SK-N-SH (cell line): ENCODE measurements at regions not wholly inside any gene's neighbourhood (a gene's known extent, or its start where the extent isn't known, plus 50 kb on each side); places are given as distances from the start of the nearest gene placed in this dataset.

ENCODE experiments used
- CTCF ChIA-PET: fragments of 300-600, 350-600 bp; formaldehyde crosslinking; extraction: SDS; loops from one replicate; lab custom pipeline; 2021; lab: Yijun Ruan, JAX
- POLR2A ChIA-PET: fragments of 350-600 bp; sonication (Branson Sonifier 250); formaldehyde crosslinking; extraction: SDS; loops from one replicate; lab custom pipeline; 2020; ENCODE audit warnings: antibody characterized with exemption, inconsistent platforms; lab: Yijun Ruan, JAX
- DNase-seq: peaks from one replicate; pipeline ENCODE4 v3.0.0; 2012
- H2AFZ ChIP-seq: fragments of 200-600 bp; sonication (generic); 2 replicates; pipeline ENCODE4 v1.8.1; 2016; ENCODE audit warnings: antibody characterized with exemption, mild to moderate bottlenecking, low read depth
- H3F3A ChIP-seq: fragments of 200-600 bp; sonication (generic); replicated peaks from 2 replicates; pipeline ENCODE3; 2016; ENCODE audit warnings: antibody characterized with exemption, mild to moderate bottlenecking; ENCODE audit not compliant: insufficient read depth
- H3K27ac ChIP-seq, 2 experiments: fragments of 200-500 bp in 1 of 2; fragments of 200-600 bp in 1 of 2; sonication (Bioruptor generic) in 1 of 2; sonication (generic), shearing (Covaris generic) in 1 of 2; 2 replicates each; pipeline versions ENCODE4 v1.5.1 to v1.6.1; 2014 to 2016; ENCODE audit warnings: low read depth in 2 of 2, inconsistent platforms in 1 of 2, low read length in 1 of 2, mild to moderate bottlenecking in 1 of 2, mixed read lengths in 1 of 2
- H3K27me3 ChIP-seq: fragments of 200-600 bp; sonication (generic), shearing (Covaris generic); 2 replicates; pipeline ENCODE4 v1.6.1; 2016; ENCODE audit warnings: mixed run types; ENCODE audit not compliant: insufficient read depth
- H3K36me3 ChIP-seq, 2 experiments: fragments of 200-500 bp in 1 of 2; fragments of 200-600 bp in 1 of 2; sonication (Bioruptor generic) in 1 of 2; sonication (generic) in 1 of 2; replicated peaks in 1 of 2; 2 replicates each; pipeline versions ENCODE3 to v1.5.1; 2014 to 2016; ENCODE audit warnings: low read length in 1 of 2, mild to moderate bottlenecking in 1 of 2; ENCODE audit not compliant: insufficient read depth in 2 of 2, control insufficient read depth in 1 of 2
- H3K4me1 ChIP-seq, 2 experiments: fragments of 200-500 bp in 1 of 2; fragments of 200-600 bp in 1 of 2; sonication (Bioruptor generic) in 1 of 2; sonication (generic), shearing (Covaris generic) in 1 of 2; 2 replicates each; pipeline versions ENCODE4 v1.5.1 to v1.6.1; 2014 to 2016; ENCODE audit warnings: low read depth in 1 of 2, low read length in 1 of 2, mixed run types in 1 of 2; ENCODE audit not compliant: insufficient read depth in 2 of 2, control insufficient read depth in 1 of 2
- H3K4me2 ChIP-seq: fragments of 200-600 bp; sonication (generic), shearing (Covaris generic); 2 replicates; pipeline ENCODE4 v1.6.1; 2017; ENCODE audit warnings: mixed run types
- H3K4me3 ChIP-seq, 2 experiments: fragments of 200-500 bp in 1 of 2; fragments of 200-600 bp in 1 of 2; sonication (Bioruptor generic) in 1 of 2; sonication (generic), shearing (Covaris generic) in 1 of 2; 2 replicates each; pipeline versions ENCODE4 v1.5.1 to v1.8.1; 2014 to 2016; ENCODE audit warnings: low read depth in 2 of 2, inconsistent platforms in 1 of 2, low read length in 1 of 2, mild to moderate bottlenecking in 1 of 2, mixed read lengths in 1 of 2, moderate library complexity in 1 of 2
- H3K79me2 ChIP-seq: fragments of 200-600 bp; sonication (generic); 2 replicates; pipeline ENCODE4 v1.8.1; 2017; ENCODE audit warnings: mild to moderate bottlenecking; ENCODE audit not compliant: insufficient read depth
- H3K9ac ChIP-seq: fragments of 200-600 bp; sonication (generic); 2 replicates; pipeline ENCODE4 v1.6.1; 2017; ENCODE audit warnings: mixed run types
- H3K9me2 ChIP-seq: fragments of 200-600 bp; sonication (generic); 2 replicates; pipeline ENCODE4 v1.6.1; 2017; ENCODE audit warnings: mixed run types
- H3K9me3 ChIP-seq: fragments of 200-600 bp; sonication (generic); 2 replicates; pipeline ENCODE4 v1.6.1; 2017; ENCODE audit warnings: mixed run types, mild to moderate bottlenecking, moderate library complexity
- H4K20me1 ChIP-seq: fragments of 200-600 bp; sonication (generic); 2 replicates; pipeline ENCODE4 v1.6.1; 2017; ENCODE audit warnings: mild to moderate bottlenecking, mixed run types; ENCODE audit not compliant: insufficient read depth
- CHD2 ChIP-seq: fragments of 150-350 bp; IDR thresholded peaks from 2 replicates; pipeline ENCODE4 v1.6.1; 2018; ENCODE audit warnings: low read length; ENCODE audit not compliant: partially characterized antibody
- CTCF ChIP-seq: fragments of 200-600 bp; sonication (generic); IDR thresholded peaks from 2 replicates; pipeline ENCODE4 v1.6.1; 2017; ENCODE audit warnings: antibody characterized with exemption, mild to moderate bottlenecking, moderate library complexity
- EP300 ChIP-seq, 2 experiments: IDR thresholded peaks; 2 replicates each; pipeline versions ENCODE4 v1.4.0 to v1.6.1; 2012; ENCODE audit warnings: borderline replicate concordance in 1 of 2, low read depth in 1 of 2, low read length in 1 of 2
- FOSL2 ChIP-seq: IDR thresholded peaks from 2 replicates; pipeline ENCODE4 v1.4.0; 2012; ENCODE audit warnings: low read depth, mild to moderate bottlenecking, moderate library complexity, borderline replicate concordance
- FOXJ3 ChIP-seq: sonication (generic); formaldehyde crosslinking; IDR thresholded peaks from 2 replicates; pipeline ENCODE4 v1.5.1; 2020; ENCODE audit warnings: mild to moderate bottlenecking, missing genetic modification reagents
- JUND ChIP-seq: IDR thresholded peaks from 2 replicates; pipeline ENCODE4 v1.4.0; 2012
- MEF2A ChIP-seq: IDR thresholded peaks from 2 replicates; pipeline ENCODE4 v1.4.0; 2012; ENCODE audit warnings: low read depth, borderline replicate concordance
- MXI1 ChIP-seq: IDR thresholded peaks from 2 replicates; pipeline ENCODE4 v1.6.1; 2012; ENCODE audit warnings: mild to moderate bottlenecking, low read depth, low read length, improper control_type of control experiment
- NFIC ChIP-seq: IDR thresholded peaks from 2 replicates; pipeline ENCODE4 v1.4.0; 2012; ENCODE audit warnings: borderline replicate concordance
- NRF1 ChIP-seq: IDR thresholded peaks from 2 replicates; pipeline ENCODE4 v1.6.1; 2012; ENCODE audit warnings: low read depth, mild to moderate bottlenecking, low read length
- RAD21 ChIP-seq: IDR thresholded peaks from 2 replicates; pipeline ENCODE4 v1.6.1; 2012; ENCODE audit warnings: mild to moderate bottlenecking, low read length
- RFX5 ChIP-seq: IDR thresholded peaks from 2 replicates; pipeline ENCODE4 v1.6.1; 2012; ENCODE audit warnings: mild to moderate bottlenecking, improper control_type of control experiment, low read length
- RXRA ChIP-seq: IDR thresholded peaks from 2 replicates; pipeline ENCODE4 v1.4.0; 2012; ENCODE audit warnings: low read depth, mild to moderate bottlenecking, borderline replicate concordance
- SIN3A ChIP-seq: IDR thresholded peaks from 2 replicates; pipeline ENCODE4 v1.6.1; 2012; ENCODE audit warnings: low read depth, mild to moderate bottlenecking, low read length, moderate library complexity, borderline replicate concordance
- USF1 ChIP-seq: IDR thresholded peaks from 2 replicates; pipeline ENCODE4 v1.4.0; 2012; ENCODE audit warnings: low read depth, borderline replicate concordance
- USF2 ChIP-seq: fragments of 150-350 bp; IDR thresholded peaks from 2 replicates; pipeline ENCODE4 v1.6.1; 2017; ENCODE audit warnings: antibody characterized with exemption, low read length, low read depth, borderline replicate concordance
- YY1 ChIP-seq: IDR thresholded peaks from 2 replicates; pipeline ENCODE4 v1.4.0; 2012; ENCODE audit warnings: low read depth, mild to moderate bottlenecking
- ZBTB33 ChIP-seq: IDR thresholded peaks from 2 replicates; pipeline ENCODE4 v1.4.0; 2012; ENCODE audit warnings: low read depth, borderline replicate concordance
- WGBS: methylation state at CpG from one replicate; pipeline ENCODE4 v1.1.6; 2017; ENCODE audit warnings: low lambda C conversion rate; 5-methylcytosine and 5-hydroxymethylcytosine counted together

DNA sequence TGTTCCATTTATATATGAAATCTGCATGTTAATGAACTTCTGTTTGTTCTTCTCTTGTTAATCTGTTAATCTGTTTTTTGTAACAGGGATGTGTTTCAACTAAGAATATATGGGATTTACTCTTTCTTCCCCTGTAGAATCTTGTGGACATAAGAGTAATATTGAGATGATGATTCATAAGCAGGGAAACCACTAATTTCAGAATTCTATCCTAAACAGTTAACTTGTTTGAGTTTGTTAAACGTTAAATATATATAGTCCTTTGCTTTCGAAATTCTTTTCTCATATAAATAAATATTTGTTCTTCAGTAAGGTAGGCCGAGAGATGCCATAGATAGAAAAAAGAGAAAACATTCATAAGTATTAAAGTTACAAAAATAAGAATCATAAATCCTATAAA is 1052.2 kb upstream of the SPRY2 start:
- no peaks in the 10 kb centered on the region for H3K9me3 ChIP-seq
- TF ChIP-seq JUND (no peak), ZBTB33 (no peak), YY1 (no peak), FOXJ3 (CRISPR knock-in tag) (no peak), RFX5 (no peak), NFIC (no peak)
- no peak overlapping the region for H3K9ac ChIP-seq
- H3K27ac ChIP-seq: no peak overlapping the region
- no peak overlapping the region for H2AFZ ChIP-seq
- ChIA-PET CTCF (no interaction called here), POLR2A (no interaction called here)
- no peak overlapping the region for H3K4me3 ChIP-seq
- no peaks in the 10 kb centered on the region for H3K9me2 ChIP-seq
- no peak for DNase-seq
- no peaks in the 10 kb centered on the region for H3K27me3 ChIP-seq
- no peaks in the 10 kb centered on the region for H3K36me3 ChIP-seq
- 7% methylated on average over 3 of the region's 3 CpGs for WGBS
- no peaks in the 10 kb centered on the region for H3F3A ChIP-seq
- no peaks in the 10 kb centered on the region for H3K79me2 ChIP-seq
- no peaks in the 10 kb centered on the region for H4K20me1 ChIP-seq
- no peak overlapping the region for H3K4me2 ChIP-seq
- peaks cover 0 to 3% of the 10 kb centered on the region in 2 experiments; a peak in 1 of 4 replicates for H3K4me1 ChIP-seq

- ChIA-PET CTCF (no interaction called here), POLR2A (no interaction called here)
- no peaks in the 10 kb centered on the region for H4K20me1 ChIP-seq
- H3K4me2 ChIP-seq: no peak overlapping the region
- H3K36me3 ChIP-seq: no peaks in the 10 kb centered on the region
- H3K27ac ChIP-seq: no peak overlapping the region
- H3K79me2 ChIP-seq: no peaks in the 10 kb centered on the region
- no peaks in the 10 kb centered on the region for H3K9me3 ChIP-seq
- no peak for DNase-seq
- WGBS: 0% methylated on average over 1 of the region's 1 CpG
- H3K4me3 ChIP-seq: no peak overlapping the region
- no peaks in the 10 kb centered on the region for H3F3A ChIP-seq
- no peaks in the 10 kb centered on the region for H3K4me1 ChIP-seq
- H3K9me2 ChIP-seq: no peaks in the 10 kb centered on the region
- no peak overlapping the region for H3K9ac ChIP-seq
- no peak overlapping the region for H2AFZ ChIP-seq
- no peaks in the 10 kb centered on the region for H3K27me3 ChIP-seq
- no peak for TF ChIP-seq EP300 (IDR thresholded peaks at IDR 0.05; ENCODE audit: borderline replicate concordance in 1 of 2, low read depth in 1 of 2, low read length in 1 of 2)
- TF ChIP-seq CTCF: no peak
- no peak for TF ChIP-seq MEF2A
- TF ChIP-seq SIN3A: no peak
- TF ChIP-seq MXI1: no peak
- TF ChIP-seq FOSL2: no peak
- no peak for TF ChIP-seq RXRA
- no peak for TF ChIP-seq CHD2
- no peak for TF ChIP-seq NRF1
- no peak for TF ChIP-seq USF2
- no peak for TF ChIP-seq USF1
- no peak for TF ChIP-seq FOXJ3 (CRISPR knock-in tag)
- no peak for TF ChIP-seq ZBTB33
- no peak for TF ChIP-seq RAD21
- TF ChIP-seq RFX5: no peak
- TF ChIP-seq YY1: no peak
These were observed 1047.5 kb upstream of the SPRY2 start for GRCh38 chr13:81388400-81388799.
